HEK293T (cell line): ENCODE measurements at regions not wholly inside any gene's neighbourhood (a gene's known extent, or its start where the extent isn't known, plus 50 kb on each side); places are given as distances from the start of the nearest gene placed in this dataset.
"Not testable (repeated sequence)": the region's sequence is repeated elsewhere in the genome, so short reads cannot be mapped to it uniquely, and the experiment has no call there.

Source experiments
- CTCF ChIA-PET: fragments of 350-600 bp; formaldehyde crosslinking; extraction: SDS; loops from one replicate; lab custom pipeline; 2021; ENCODE audit warnings: antibody characterized with exemption, inconsistent platforms; lab: Yijun Ruan, JAX
- POLR2A ChIA-PET: fragments of 350-600 bp; formaldehyde crosslinking; extraction: SDS; loops from one replicate; lab custom pipeline; 2020; ENCODE audit warnings: antibody characterized with exemption, inconsistent platforms; lab: Yijun Ruan, JAX
- DNase-seq: peaks from one replicate; pipeline ENCODE4 v3.0.0; 2012; ENCODE audit warnings: mixed read lengths; ENCODE audit errors: extremely low spot score
- ARNT ChIP-seq: fragments of 450-650 bp; IDR thresholded peaks from 2 replicates; pipeline ENCODE4 v1.6.1; 2017; ENCODE audit warnings: mild to moderate bottlenecking
- BHLHE40 ChIP-seq: fragments of 450-650 bp; IDR thresholded peaks from 2 replicates; pipeline ENCODE4 v1.6.1; 2016; ENCODE audit warnings: mild to moderate bottlenecking, moderate library complexity, borderline replicate concordance
- CTBP1 ChIP-seq: fragments of 450-650 bp; IDR thresholded peaks from 2 replicates; pipeline ENCODE4 v1.6.1; 2016; ENCODE audit warnings: borderline replicate concordance
- ELF4 ChIP-seq: fragments of 450-650 bp; IDR thresholded peaks from 2 replicates; pipeline ENCODE4 v1.6.1; 2017; ENCODE audit warnings: antibody characterized with exemption
- FOXA1 ChIP-seq: fragments of 450-650 bp; IDR thresholded peaks from 2 replicates; pipeline ENCODE4 v1.6.1; 2016; ENCODE audit warnings: mild to moderate bottlenecking
- FOXK2 ChIP-seq: fragments of 450-650 bp; IDR thresholded peaks from 2 replicates; pipeline ENCODE4 v1.6.1; 2016; ENCODE audit warnings: mild to moderate bottlenecking
- FOXM1 ChIP-seq: fragments of 450-650 bp; IDR thresholded peaks from 2 replicates; pipeline ENCODE4 v1.6.1; 2017; ENCODE audit warnings: mild to moderate bottlenecking, borderline replicate concordance
- HDGF ChIP-seq: fragments of 450-650 bp; IDR thresholded peaks from 2 replicates; pipeline ENCODE4 v1.6.1; 2017; ENCODE audit warnings: antibody characterized with exemption, borderline replicate concordance
- L3MBTL2 ChIP-seq: fragments of 450-650 bp; conservative IDR thresholded peaks from 2 replicates; pipeline ENCODE4 v1.6.1; 2016; ENCODE audit warnings: mild to moderate bottlenecking
- LEF1 ChIP-seq: fragments of 450-650 bp; IDR thresholded peaks from 2 replicates; pipeline ENCODE4 v1.6.1; 2017; ENCODE audit warnings: mild to moderate bottlenecking, borderline replicate concordance
- NFRKB ChIP-seq: fragments of 450-650 bp; IDR thresholded peaks from 2 replicates; pipeline ENCODE4 v1.6.1; 2016; ENCODE audit warnings: mild to moderate bottlenecking, moderate library complexity
- PKNOX1 ChIP-seq: fragments of 450-650 bp; IDR thresholded peaks from 2 replicates; pipeline ENCODE4 v1.6.1; 2016
- SP1 ChIP-seq: fragments of 450-650 bp; IDR thresholded peaks from 2 replicates; pipeline ENCODE4 v1.6.1; 2017
- SUZ12 ChIP-seq: fragments of 450-650 bp; IDR thresholded peaks from 2 replicates; pipeline ENCODE4 v1.6.1; 2016; ENCODE audit warnings: mild to moderate bottlenecking
- TARDBP ChIP-seq: fragments of 450-650 bp; IDR thresholded peaks from 2 replicates; pipeline ENCODE4 v1.6.1; 2016
- ZNF384 ChIP-seq: fragments of 450-650 bp; IDR thresholded peaks from 2 replicates; pipeline ENCODE4 v1.6.1; 2016

GRCh38 chr22:48403521-48404403 is 1423.9 kb downstream of the BRD1 start:
- ChIA-PET CTCF (no interaction called here), POLR2A (no interaction called here)
- no peak for DNase-seq
- no peak for TF ChIP-seq SP1

GRCh38 chr22:48402591-48403031 is 1425.1 kb downstream of the BRD1 start:
- CTCF ChIA-PET, result no interaction called here
- POLR2A ChIA-PET, result no interaction called here
- DNase-seq, result no peak
- TF ChIP-seq BHLHE40, result no peak

GRCh38 chr22:48401523-48401922 is 1426.2 kb downstream of the BRD1 start:
- POLR2A ChIA-PET, CTCF ChIA-PET, DNase-seq: not testable (repeated sequence)

- CTCF ChIA-PET, result no interaction called here
- DNase-seq, result no peak
- POLR2A ChIA-PET, result no interaction called here
- no peak for TF ChIP-seq SUZ12
- no peak for TF ChIP-seq BHLHE40
- TF ChIP-seq TARDBP, result no peak
- TF ChIP-seq PKNOX1, result no peak
- no peak for TF ChIP-seq NFRKB
- TF ChIP-seq ZNF384, result no peak
- TF ChIP-seq L3MBTL2, result no peak
- no peak for TF ChIP-seq ELF4
- no peak for TF ChIP-seq FOXK2
- no peak for TF ChIP-seq CTBP1
- TF ChIP-seq HDGF, result no peak
- TF ChIP-seq LEF1, result no peak
- TF ChIP-seq FOXA1, result no peak
- no peak for TF ChIP-seq FOXM1
- TF ChIP-seq ARNT, result no peak
- no peak for TF ChIP-seq SP1
Measured at GRCh38 chr22:48398181-48398905, 1429.3 kb downstream of the BRD1 start.

GRCh38 chr22:48397531-48398180 is 1430.0 kb downstream of the BRD1 start:
- ChIA-PET CTCF (no interaction called here), POLR2A (no interaction called here)
- DNase-seq, result no peak
- no peak for TF ChIP-seq ZNF384
- TF ChIP-seq LEF1, result no peak
- no peak for TF ChIP-seq HDGF
- TF ChIP-seq FOXM1, result no peak
- TF ChIP-seq ELF4, result no peak
- TF ChIP-seq PKNOX1, result no peak
- no peak for TF ChIP-seq TARDBP
- no peak for TF ChIP-seq FOXA1
- TF ChIP-seq SP1, result no peak
- TF ChIP-seq BHLHE40, result no peak
- TF ChIP-seq CTBP1, result no peak
- no peak for TF ChIP-seq FOXK2

- TF ChIP-seq ELF4, result no peak
- TF ChIP-seq ZNF384, result no peak
- no peak for TF ChIP-seq LEF1
- TF ChIP-seq SUZ12, result no peak
- no peak for TF ChIP-seq L3MBTL2
- no peak for TF ChIP-seq TARDBP
- TF ChIP-seq FOXA1, result no peak
- no peak for TF ChIP-seq CTBP1
- no peak for TF ChIP-seq BHLHE40
- ChIA-PET CTCF (no interaction called here), POLR2A (no interaction called here)
- no peak for DNase-seq
Measured at GRCh38 chr22:48396785-48397530, 1430.7 kb downstream of the BRD1 start.
